ENCODE measurements at regions not wholly inside any gene's neighbourhood (a gene's known extent, or its start where the extent isn't known, plus 50 kb on each side); places are given as distances from the start of the nearest gene placed in this dataset.

DNA sequence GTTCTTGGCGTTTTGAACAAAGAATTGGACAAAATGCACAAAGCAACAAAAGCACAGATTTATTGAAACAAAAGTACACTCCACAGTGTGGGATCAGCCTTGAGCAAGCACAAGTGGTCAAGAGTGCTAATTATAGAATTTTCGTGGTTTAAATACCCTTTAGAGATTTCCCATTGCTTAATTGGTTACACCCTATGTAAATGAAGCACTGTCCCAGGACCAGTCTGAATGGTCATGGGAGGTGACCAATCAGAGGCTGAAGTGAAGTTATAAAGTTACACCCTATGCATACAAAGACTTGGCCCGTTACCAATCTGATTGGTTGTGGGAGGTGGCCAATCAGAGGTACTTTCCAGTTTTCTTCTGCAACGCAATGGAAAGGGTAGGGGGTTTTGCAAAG is 223.6 kb downstream of the CENPF start:
- TF ChIP-seq, protein P1, sequence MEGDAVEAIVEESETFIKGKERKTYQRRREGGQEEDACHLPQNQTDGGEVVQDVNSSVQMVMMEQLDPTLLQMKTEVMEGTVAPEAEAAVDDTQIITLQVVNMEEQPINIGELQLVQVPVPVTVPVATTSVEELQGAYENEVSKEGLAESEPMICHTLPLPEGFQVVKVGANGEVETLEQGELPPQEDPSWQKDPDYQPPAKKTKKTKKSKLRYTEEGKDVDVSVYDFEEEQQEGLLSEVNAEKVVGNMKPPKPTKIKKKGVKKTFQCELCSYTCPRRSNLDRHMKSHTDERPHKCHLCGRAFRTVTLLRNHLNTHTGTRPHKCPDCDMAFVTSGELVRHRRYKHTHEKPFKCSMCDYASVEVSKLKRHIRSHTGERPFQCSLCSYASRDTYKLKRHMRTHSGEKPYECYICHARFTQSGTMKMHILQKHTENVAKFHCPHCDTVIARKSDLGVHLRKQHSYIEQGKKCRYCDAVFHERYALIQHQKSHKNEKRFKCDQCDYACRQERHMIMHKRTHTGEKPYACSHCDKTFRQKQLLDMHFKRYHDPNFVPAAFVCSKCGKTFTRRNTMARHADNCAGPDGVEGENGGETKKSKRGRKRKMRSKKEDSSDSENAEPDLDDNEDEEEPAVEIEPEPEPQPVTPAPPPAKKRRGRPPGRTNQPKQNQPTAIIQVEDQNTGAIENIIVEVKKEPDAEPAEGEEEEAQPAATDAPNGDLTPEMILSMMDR (conservative IDR thresholded peaks at IDR 0.05; ENCODE audit: low read length), result no peak
- no peak for TF ChIP-seq EZH2phosphoT487 (IDR thresholded peaks at IDR 0.05; ENCODE audit: borderline replicate concordance)
